Mammary epithelial cell (primary cell): ENCODE measurements at regions not wholly inside any gene's neighbourhood (a gene's known extent, or its start where the extent isn't known, plus 50 kb on each side); places are given as distances from the start of the nearest gene placed in this dataset.

Experiments
- EZH2 ChIP-seq: IDR thresholded peaks from 2 replicates; pipeline ENCODE4 v1.6.1; 2012; ENCODE audit warnings: low read length, inconsistent platforms, borderline replicate concordance
- TF ChIP-seq, protein P1 (sequence below), 2 donors: IDR thresholded peaks in 1 of 2; conservative IDR thresholded peaks in 1 of 2; 2 replicates each; pipeline ENCODE4 v1.5.1; 2011 to 2012; ENCODE audit warnings: inconsistent platforms in 2 of 2, low read length in 2 of 2, mild to moderate bottlenecking in 2 of 2, control low read depth in 1 of 2, low read depth in 1 of 2; ENCODE audit not compliant: insufficient read depth in 1 of 2; ENCODE audit errors: extremely low read depth in 1 of 2

- no peak for TF ChIP-seq EZH2
- TF ChIP-seq, protein P1, sequence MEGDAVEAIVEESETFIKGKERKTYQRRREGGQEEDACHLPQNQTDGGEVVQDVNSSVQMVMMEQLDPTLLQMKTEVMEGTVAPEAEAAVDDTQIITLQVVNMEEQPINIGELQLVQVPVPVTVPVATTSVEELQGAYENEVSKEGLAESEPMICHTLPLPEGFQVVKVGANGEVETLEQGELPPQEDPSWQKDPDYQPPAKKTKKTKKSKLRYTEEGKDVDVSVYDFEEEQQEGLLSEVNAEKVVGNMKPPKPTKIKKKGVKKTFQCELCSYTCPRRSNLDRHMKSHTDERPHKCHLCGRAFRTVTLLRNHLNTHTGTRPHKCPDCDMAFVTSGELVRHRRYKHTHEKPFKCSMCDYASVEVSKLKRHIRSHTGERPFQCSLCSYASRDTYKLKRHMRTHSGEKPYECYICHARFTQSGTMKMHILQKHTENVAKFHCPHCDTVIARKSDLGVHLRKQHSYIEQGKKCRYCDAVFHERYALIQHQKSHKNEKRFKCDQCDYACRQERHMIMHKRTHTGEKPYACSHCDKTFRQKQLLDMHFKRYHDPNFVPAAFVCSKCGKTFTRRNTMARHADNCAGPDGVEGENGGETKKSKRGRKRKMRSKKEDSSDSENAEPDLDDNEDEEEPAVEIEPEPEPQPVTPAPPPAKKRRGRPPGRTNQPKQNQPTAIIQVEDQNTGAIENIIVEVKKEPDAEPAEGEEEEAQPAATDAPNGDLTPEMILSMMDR (conservative IDR thresholded peaks at IDR 0.05 in 1 of 2, IDR thresholded peaks at IDR 0.05 in 1 of 2; ENCODE audit: extremely low read depth in 1 of 2, insufficient read depth in 1 of 2, low read depth in 1 of 2, low read length in 2 of 2) = peak in 1 of 2 donors; percentile 29
Observed at GRCh38 chr5:77867914-77868313, 91.8 kb upstream of the TBCA start.
